BE2C (cell line): ENCODE measurements at regions not wholly inside any gene's neighbourhood (a gene's known extent, or its start where the extent isn't known, plus 50 kb on each side); places are given as distances from the start of the nearest gene placed in this dataset.

Experiments used
- DNase-seq: peaks from one replicate; pipeline ENCODE4 v3.0.0-alpha.2; 2020
- H3K27me3 ChIP-seq: fragments of 250-450 bp; sonication (Bioruptor Pico); 2 replicates; pipeline ENCODE4 v1.5.1; 2020; ENCODE audit warnings: mild to moderate bottlenecking
- H3K36me3 ChIP-seq: fragments of 250-450 bp; sonication (Bioruptor Pico); 2 replicates; pipeline ENCODE4 v1.5.1; 2020; ENCODE audit warnings: mild to moderate bottlenecking
- H3K4me1 ChIP-seq: fragments of 250-450 bp; sonication (Bioruptor Pico); 2 replicates; pipeline ENCODE4 v1.5.1; 2020
- H3K4me3 ChIP-seq: 2 replicates; pipeline ENCODE4 v1.5.1; 2011; ENCODE audit warnings: low read depth, low read length
- H3K9me3 ChIP-seq: fragments of 250-450 bp; sonication (Bioruptor Pico); 2 replicates; pipeline ENCODE4 v1.5.1; 2020
- CTCF ChIP-seq: IDR thresholded peaks from 2 replicates; pipeline ENCODE4 v1.5.1; 2012; ENCODE audit warnings: mild to moderate bottlenecking, low read depth, low read length

- Histone ChIP-seq H3K4me3 (no peak overlapping the region), H3K9me3 (no peaks in the 10 kb centered on the region; the same call in 1 of the 2 replicates), H3K27me3 (no peaks in the 10 kb centered on the region), H3K36me3 (no peaks in the 10 kb centered on the region), H3K4me1 (no peaks in the 10 kb centered on the region)
- no peak for TF ChIP-seq CTCF
- no peak for DNase-seq
Observed at GRCh38 chr5:4480528-4481349, 659.4 kb upstream of the ADAMTS16 start.

GRCh38 chr5:4487581-4487980, 652.5 kb upstream of the ADAMTS16 start:
- H3K36me3 ChIP-seq: no peaks in the 10 kb centered on the region
- H3K9me3 ChIP-seq: no peaks in the 10 kb centered on the region; the same call in 1 of the 2 replicates
- no peak for TF ChIP-seq CTCF
- no peaks in the 10 kb centered on the region for H3K4me1 ChIP-seq
- H3K4me3 ChIP-seq: no peak overlapping the region
- H3K27me3 ChIP-seq: no peaks in the 10 kb centered on the region
- no peak for DNase-seq

- H3K4me1 ChIP-seq: no peaks in the 10 kb centered on the region
- DNase-seq: peak; percentile 28
- no peak overlapping the region for H3K4me3 ChIP-seq
- TF ChIP-seq CTCF: peak; percentile 24; the same call in 1 of the 2 replicates
- H3K27me3 ChIP-seq: no peaks in the 10 kb centered on the region
- no peaks in the 10 kb centered on the region for H3K9me3 ChIP-seq
- no peaks in the 10 kb centered on the region for H3K36me3 ChIP-seq
Observed at GRCh38 chr5:4511996-4512656, 628.0 kb upstream of the ADAMTS16 start.

GRCh38 chr5:4513381-4513780, 626.7 kb upstream of the ADAMTS16 start:
- Histone ChIP-seq H3K36me3 (no peaks in the 10 kb centered on the region), H3K4me3 (no peak overlapping the region), H3K9me3 (no peaks in the 10 kb centered on the region), H3K4me1 (no peaks in the 10 kb centered on the region), H3K27me3 (no peaks in the 10 kb centered on the region)
- TF ChIP-seq CTCF: no peak
- no peak for DNase-seq

- Histone ChIP-seq H3K9me3 (no peaks in the 10 kb centered on the region), H3K36me3 (no peaks in the 10 kb centered on the region), H3K4me3 (no peak overlapping the region), H3K27me3 (no peaks in the 10 kb centered on the region), H3K4me1 (no peaks in the 10 kb centered on the region)
- TF ChIP-seq CTCF: no peak
- DNase-seq: no peak
Observed at GRCh38 chr5:4514067-4514648, 626.0 kb upstream of the ADAMTS16 start.
